NB4 (cell line): ENCODE measurements at regions not wholly inside any gene's neighbourhood (a gene's known extent, or its start where the extent isn't known, plus 50 kb on each side); places are given as distances from the start of the nearest gene placed in this dataset.
A peak's percentile ranks its signal among the peaks of the same experiment; 100 is the strongest.

ENCODE experiments used
- DNase-seq: peaks from one replicate; pipeline ENCODE4 v3.0.0; 2010; ENCODE audit warnings: low read depth
- H3K4me3 ChIP-seq: one replicate; pipeline ENCODE4 v1.5.1; 2011; ENCODE audit warnings: mild to moderate bottlenecking, low read depth, low read length, moderate library complexity
- CTCF ChIP-seq: IDR thresholded peaks from one replicate; pipeline ENCODE4 v1.5.1; 2012; ENCODE audit warnings: low read depth, low read length
- MYC ChIP-seq: IDR thresholded peaks from 2 replicates; pipeline ENCODE4 v1.6.1; 2011; ENCODE audit warnings: low read depth, low read length
- POLR2A ChIP-seq: IDR thresholded peaks from 2 replicates; pipeline ENCODE4 v1.6.1; 2011; ENCODE audit warnings: mild to moderate bottlenecking; ENCODE audit not compliant: insufficient read length; ENCODE audit errors: extremely low read depth
- TF ChIP-seq, protein P1 (sequence below): IDR thresholded peaks from 2 replicates; pipeline ENCODE4 v1.6.1; 2011; ENCODE audit warnings: low read depth, low read length

GRCh38 chr11:10936626-10937384 is 79.0 kb upstream of the ZBED5 start:
- no peak overlapping the region for H3K4me3 ChIP-seq
- DNase-seq = no peak
- TF ChIP-seq CTCF (no peak), POLR2A (no peak)
- TF ChIP-seq, protein P1, sequence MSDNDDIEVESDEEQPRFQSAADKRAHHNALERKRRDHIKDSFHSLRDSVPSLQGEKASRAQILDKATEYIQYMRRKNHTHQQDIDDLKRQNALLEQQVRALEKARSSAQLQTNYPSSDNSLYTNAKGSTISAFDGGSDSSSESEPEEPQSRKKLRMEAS = no peak

- H3K4me3 ChIP-seq = no peak overlapping the region
Observed at GRCh38 chr11:10935015-10935559, 77.2 kb upstream of the ZBED5 start.

DNA sequence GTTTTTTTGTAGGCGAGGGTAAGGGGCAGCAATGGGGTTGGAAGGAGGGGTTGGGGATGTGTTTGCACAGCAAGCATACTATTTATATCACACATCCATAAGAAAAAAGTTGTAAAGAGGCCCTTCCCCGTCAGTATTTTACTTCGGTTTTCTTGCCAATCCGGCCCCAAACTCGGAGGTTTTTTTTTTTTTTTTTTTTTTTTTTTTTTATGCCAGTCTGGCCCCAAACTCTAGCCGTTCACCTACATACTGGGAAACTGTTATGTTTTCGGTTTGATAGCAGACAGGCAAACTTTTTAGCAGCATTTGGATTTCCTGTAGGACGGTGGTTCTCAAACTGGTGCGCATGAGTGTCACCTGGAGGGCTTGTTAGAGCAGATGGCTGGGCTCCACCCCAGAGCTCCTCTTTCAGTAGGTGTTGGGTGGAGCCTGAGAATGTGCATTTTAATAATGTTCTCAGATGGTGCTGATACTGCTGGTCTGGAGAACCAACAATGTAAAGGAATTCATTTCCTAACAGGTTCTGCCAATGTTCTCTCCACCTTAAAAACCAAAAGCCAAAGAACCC is 76.5 kb upstream of the ZBED5 start:
- no peak for DNase-seq
- no peak overlapping the region for H3K4me3 ChIP-seq
- TF ChIP-seq MYC = no peak

More at GRCh38 chr11:10935015-10935559, 77.2 kb upstream of the ZBED5 start:
- TF ChIP-seq CTCF (no peak), POLR2A (no peak), MYC (no peak)
- TF ChIP-seq, protein P1 = no peak
- DNase-seq = no peak

DNA sequence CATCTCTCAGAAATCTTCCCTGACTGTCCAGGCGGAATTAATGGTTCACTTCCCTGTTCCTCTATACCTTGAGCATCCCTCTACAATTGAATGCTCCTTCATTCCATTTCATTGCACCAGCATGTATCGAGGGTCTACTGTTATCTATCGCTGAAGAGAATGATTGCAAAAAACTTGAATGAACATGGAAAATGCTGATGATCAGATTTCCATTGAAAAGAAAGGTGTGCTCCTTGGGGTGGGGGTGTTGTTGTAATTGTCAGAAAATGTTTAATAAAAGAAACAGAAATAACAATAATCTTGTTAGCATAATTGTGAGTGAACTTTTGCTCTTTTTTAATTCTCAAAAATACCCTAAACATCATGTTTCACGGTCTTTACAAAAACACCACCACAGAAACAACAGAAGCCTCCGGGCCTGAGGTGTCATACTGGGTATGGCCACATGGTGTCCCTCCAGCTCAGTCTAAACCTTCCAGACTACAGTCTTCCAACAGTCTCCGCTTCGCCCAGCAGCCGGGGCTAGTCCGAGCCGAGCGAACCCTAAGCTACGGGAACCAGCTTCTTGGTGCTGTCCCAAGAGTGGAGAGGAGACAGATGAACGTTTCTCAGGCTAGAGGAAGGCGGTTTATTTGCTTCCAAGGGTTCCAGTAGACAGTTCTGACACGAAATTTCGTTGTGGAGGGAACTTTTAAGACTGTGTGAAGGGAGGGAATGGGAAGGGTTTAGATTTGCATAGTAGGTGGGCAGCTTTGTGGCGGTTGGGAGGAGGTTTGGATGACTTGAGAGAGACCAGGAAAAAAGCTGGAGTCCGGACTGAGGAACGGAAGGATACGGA is 75.8 kb upstream of the ZBED5 start:
- H3K4me3 ChIP-seq = no peak overlapping the region
- peak; percentile 82 for DNase-seq
- TF ChIP-seq MYC (no peak; the same call in 1 of the 2 replicates), POLR2A (no peak), CTCF (peak; percentile 80)
- TF ChIP-seq, protein P1 = peak; percentile 72

DNA sequence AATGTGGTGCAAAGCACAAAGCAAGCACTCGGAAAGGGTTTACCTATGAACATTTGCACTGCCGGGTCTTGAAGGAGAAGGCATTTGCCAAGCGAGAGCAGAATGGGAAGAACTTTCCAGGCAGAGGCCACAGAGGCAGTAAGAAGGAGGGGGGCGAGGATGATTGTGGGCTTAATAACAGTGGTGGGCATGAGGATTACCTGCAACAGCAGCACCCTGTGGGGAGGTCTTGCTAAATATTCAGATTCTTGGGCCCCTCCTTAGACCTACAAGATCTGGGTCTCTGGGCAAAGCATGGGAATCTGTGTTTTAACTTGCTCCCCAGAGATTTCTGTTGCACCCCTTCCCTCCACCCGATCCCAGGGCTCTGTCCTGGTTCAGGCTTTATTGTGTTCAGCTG is 75.1 kb upstream of the ZBED5 start:
- TF ChIP-seq POLR2A = no peak
- TF ChIP-seq, protein P1 = no peak
- no peak for TF ChIP-seq MYC
- no peak for TF ChIP-seq CTCF
- DNase-seq = no peak
- no peak overlapping the region for H3K4me3 ChIP-seq
